Nephron (organoid): ENCODE measurements at regions not wholly inside any gene's neighbourhood (a gene's known extent, or its start where the extent isn't known, plus 50 kb on each side); places are given as distances from the start of the nearest gene placed in this dataset.

Source experiments
- H3K27ac Mint-ChIP-seq, 3 experiments: 2 replicates each; pipeline ENCODE4 v1.8.0; 2020; ENCODE audit warnings: mixed read lengths in 3 of 3, mild to moderate bottlenecking in 2 of 3, moderate library complexity in 1 of 3
- H3K27me3 Mint-ChIP-seq: 2 replicates; pipeline ENCODE4 v1.8.0; 2021; ENCODE audit warnings: low read depth, mild to moderate bottlenecking, moderate library complexity, mixed read lengths
- H3K36me3 Mint-ChIP-seq: 2 replicates; pipeline ENCODE4 v1.8.0; 2020; ENCODE audit warnings: low read depth, mixed read lengths
- H3K4me1 Mint-ChIP-seq: 2 replicates; pipeline ENCODE4 v1.8.0; 2020; ENCODE audit warnings: mixed read lengths
- H3K4me3 Mint-ChIP-seq, 3 experiments: 2 replicates each; pipeline ENCODE4 v1.8.0; 2020; ENCODE audit warnings: mild to moderate bottlenecking in 3 of 3, mixed read lengths in 3 of 3, moderate library complexity in 2 of 3
- H3K9me3 Mint-ChIP-seq: 2 replicates; pipeline ENCODE4 v1.8.0; 2020; ENCODE audit warnings: mixed read lengths
- CTCF ChIP-seq, 3 experiments: fragments of 200-600 bp; sonication (generic); IDR thresholded peaks; one replicate each; pipeline ENCODE4 v1.5.0; 2021; ENCODE audit warnings: antibody characterized with exemption in 3 of 3; ENCODE audit not compliant: unreplicated experiment in 3 of 3

GRCh38 chrX:139286342-139286741, 244.2 kb upstream of the F9 start:
- no peak for TF ChIP-seq CTCF (IDR thresholded peaks at IDR 0.05; ENCODE audit: unreplicated experiment in 3 of 3)
- Mint-ChIP-seq H3K9me3 (peaks cover 9% of the 10 kb centered on the region), H3K4me3 (no peak overlapping the region), H3K27ac (no peak overlapping the region), H3K4me1 (no peaks in the 10 kb centered on the region), H3K27me3 (no peaks in the 10 kb centered on the region), H3K36me3 (no peaks in the 10 kb centered on the region)

- Mint-ChIP-seq H3K27ac (no peak overlapping the region), H3K36me3 (no peaks in the 10 kb centered on the region), H3K27me3 (no peaks in the 10 kb centered on the region), H3K4me1 (no peaks in the 10 kb centered on the region), H3K9me3 (peaks cover 3% of the 10 kb centered on the region), H3K4me3 (no peak overlapping the region)
- TF ChIP-seq CTCF (IDR thresholded peaks at IDR 0.05; ENCODE audit: unreplicated experiment in 3 of 3), result no peak
These were observed 262.7 kb upstream of the F9 start for GRCh38 chrX:139267851-139268250.

GRCh38 chrX:139246295-139246694, 284.2 kb upstream of the F9 start:
- TF ChIP-seq CTCF (IDR thresholded peaks at IDR 0.05; ENCODE audit: unreplicated experiment in 3 of 3), result no peak
- H3K4me1 Mint-ChIP-seq, result no peaks in the 10 kb centered on the region
- no peak overlapping the region for H3K27ac Mint-ChIP-seq
- peaks cover 10% of the 10 kb centered on the region for H3K9me3 Mint-ChIP-seq
- H3K36me3 Mint-ChIP-seq, result no peaks in the 10 kb centered on the region
- no peak overlapping the region for H3K4me3 Mint-ChIP-seq
- H3K27me3 Mint-ChIP-seq, result no peaks in the 10 kb centered on the region

- H3K9me3 Mint-ChIP-seq, result no peaks in the 10 kb centered on the region
- peaks cover 9% of the 10 kb centered on the region for H3K27me3 Mint-ChIP-seq
- no peaks in the 10 kb centered on the region for H3K4me1 Mint-ChIP-seq
- H3K4me3 Mint-ChIP-seq, result no peak overlapping the region
- TF ChIP-seq CTCF (IDR thresholded peaks at IDR 0.05; ENCODE audit: unreplicated experiment in 3 of 3), result no peak
- H3K36me3 Mint-ChIP-seq, result no peaks in the 10 kb centered on the region
- no peak overlapping the region for H3K27ac Mint-ChIP-seq
These were observed 293.4 kb upstream of the F9 start for GRCh38 chrX:139237141-139237540.

GRCh38 chrX:139234898-139235297, 295.6 kb upstream of the F9 start:
- no peak overlapping the region for H3K4me3 Mint-ChIP-seq
- H3K4me1 Mint-ChIP-seq, result no peaks in the 10 kb centered on the region
- peaks cover 11% of the 10 kb centered on the region for H3K27me3 Mint-ChIP-seq
- no peak for TF ChIP-seq CTCF (IDR thresholded peaks at IDR 0.05; ENCODE audit: unreplicated experiment in 3 of 3)
- no peak overlapping the region for H3K27ac Mint-ChIP-seq
- H3K36me3 Mint-ChIP-seq, result no peaks in the 10 kb centered on the region
- H3K9me3 Mint-ChIP-seq, result no peaks in the 10 kb centered on the region

GRCh38 chrX:139224953-139225665, 305.4 kb upstream of the F9 start:
- Mint-ChIP-seq H3K4me3 (no peak overlapping the region), H3K27ac (no peak overlapping the region)

More at GRCh38 chrX:139224953-139225665, 305.4 kb upstream of the F9 start:
- Mint-ChIP-seq H3K4me1 (peaks cover 16% of the 10 kb centered on the region), H3K27me3 (peaks cover 3% of the 10 kb centered on the region), H3K36me3 (no peaks in the 10 kb centered on the region), H3K9me3 (no peaks in the 10 kb centered on the region)
- no peak for TF ChIP-seq CTCF (IDR thresholded peaks at IDR 0.05; ENCODE audit: unreplicated experiment in 3 of 3)
